ENCODE measurements at regions not wholly inside any gene's neighbourhood (a gene's known extent, or its start where the extent isn't known, plus 50 kb on each side); places are given as distances from the start of the nearest gene placed in this dataset.

- Histone ChIP-seq H3K27me3 (ENCODE audit: control insufficient read depth in 2 of 2, insufficient read depth in 2 of 2, low read length in 2 of 2) (no peaks in the 10 kb centered on the region), H3K4me3 (no peak overlapping the region), H3K4me2 (ENCODE audit: insufficient read depth, low read length) (no peak overlapping the region), H2AFZ (ENCODE audit: low read depth, low read length) (no peak overlapping the region), H3K36me3 (ENCODE audit: control insufficient read depth, insufficient read depth, low read length) (no peaks in the 10 kb centered on the region), H4K20me1 (replicated peaks; ENCODE audit: control insufficient read depth, insufficient read depth, low read length) (no peaks in the 10 kb centered on the region), H3K27ac (ENCODE audit: extremely low read depth, low read depth, low read length) (no peak overlapping the region), H3K9me3 (replicated peaks; ENCODE audit: control insufficient read depth, insufficient read depth, low read depth, low read length) (no peaks in the 10 kb centered on the region), H3K4me1 (replicated peaks in 1 of 2; ENCODE audit: control insufficient read depth in 2 of 2, insufficient read depth in 2 of 2, low read length in 2 of 2) (no peaks in the 10 kb centered on the region), H3K79me2 (ENCODE audit: control insufficient read depth, insufficient read depth, low read length) (no peaks in the 10 kb centered on the region), H3K9ac (ENCODE audit: insufficient read depth in 1 of 2, low read depth in 2 of 2, low read length in 2 of 2) (no peak overlapping the region), H3K9me1 (ENCODE audit: control insufficient read depth, insufficient read depth, low read length) (no peaks in the 10 kb centered on the region)
- in situ Hi-C loops (cut with MboI) (no loop called here), intact Hi-C loops (cut with micrococcal nuclease) (no loop called here)
- TF ChIP-seq GMEB1 (CRISPR knock-in tag; IDR thresholded peaks at IDR 0.05) (no peak), HMG20B (CRISPR knock-in tag; IDR thresholded peaks at IDR 0.05) (no peak), FIP1L1 (IDR thresholded peaks at IDR 0.05; ENCODE audit: low read depth, low read length, poor library complexity, severe bottlenecking) (no peak), TEAD2 (tag; IDR thresholded peaks at IDR 0.05) (no peak), SOX6 (IDR thresholded peaks at IDR 0.05) (no peak), NR4A1 (CRISPR knock-in tag; IDR thresholded peaks at IDR 0.05) (no peak), NR4A1 (tag; IDR thresholded peaks at IDR 0.05) (no peak), GTF2F1 (IDR thresholded peaks at IDR 0.05; ENCODE audit: low read depth, low read length) (no peak), EP300 (IDR thresholded peaks at IDR 0.05; ENCODE audit: low read length) (no peak), YY1 (IDR thresholded peaks at IDR 0.05; ENCODE audit: borderline replicate concordance in 1 of 3, control insufficient read depth in 1 of 3, extremely low read depth in 1 of 3, insufficient read depth in 3 of 3, insufficient read length in 1 of 3, insufficient replicate concordance in 2 of 3, low read depth in 1 of 3, low read length in 2 of 3) (no peak), FOSL1 (tag; conservative IDR thresholded peaks at IDR 0.05) (no peak), HSF4 (CRISPR knock-in tag; IDR thresholded peaks at IDR 0.05; ENCODE audit: borderline replicate concordance) (no peak), COPS2 (conservative IDR thresholded peaks at IDR 0.05) (no peak), NUFIP1 (IDR thresholded peaks at IDR 0.05; ENCODE audit: partially characterized antibody) (no peak)
- ChIA-PET CTCF (ENCODE audit: low intra/inter-chr PET ratio) (no interaction called here), POLR2A (no interaction called here)
- no TSS peak for BruUV-seq (replicated peaks)
- no peak for ATAC-seq
- no peak for DNase-seq (ENCODE audit: extremely low read depth in 1 of 4, low spot score in 3 of 4)
- 0% methylated on average over 1 of the region's 1 CpG for WGBS (ENCODE audit: insufficient coverage, low coverage, missing lambda C conversion rate)
- no peak for FAIRE-seq
These were observed 728.6 kb downstream of the SLC4A3 start for GRCh38 chr2:220356076-220356475.

Measured in K562 (cell line).